GM12878 (cell line): ENCODE measurements at regions not wholly inside any gene's neighbourhood (a gene's known extent, or its start where the extent isn't known, plus 50 kb on each side); places are given as distances from the start of the nearest gene placed in this dataset.

Experiments
- ATAC-seq: fragments of 200-7000 bp; cut with Tn5 transposase; 3 replicates; pipeline ENCODE4 v1.9.1; 2020; ENCODE audit warnings: mild to moderate bottlenecking, moderate library complexity
- BruUV-seq: library from RNA; stranded (reverse); fragments of 400-500 nt; replicated peaks from 2 replicates; lab custom pipeline; 2021; lab: Mats Ljungman, UMichigan
- CTCF ChIA-PET: fragments of 300-600 bp; sonication (Branson Sonifier 250); formaldehyde crosslinking; extraction: SDS; loops from one replicate; lab custom pipeline; 2021; ENCODE audit warnings: inconsistent platforms; lab: Yijun Ruan, JAX
- POLR2A ChIA-PET: fragments of 350-600 bp; formaldehyde crosslinking; extraction: SDS; loops from one replicate; lab custom pipeline; 2021; ENCODE audit warnings: inconsistent platforms; lab: Charles Lee
- RAD21 ChIA-PET: fragments of 300-600 bp; sonication (Branson Sonifier 250); formaldehyde crosslinking; loops from one replicate; lab custom pipeline; 2023; ENCODE audit warnings: antibody characterized with exemption; ENCODE audit not compliant: unreplicated experiment; lab: Charles Lee
- SMC1A ChIA-PET: fragments of 300-600 bp; sonication (Branson Sonifier 250); formaldehyde crosslinking; loops from one replicate; lab custom pipeline; 2023; ENCODE audit not compliant: unreplicated experiment, uncharacterized antibody; lab: Charles Lee
- DNase-seq: peaks from one replicate; pipeline ENCODE4 v3.0.0-alpha.2; 2011; ENCODE audit warnings: low read depth, low spot score
- FAIRE-seq: peaks from 3 replicates; lab custom pipeline; 2011; peaks lifted over from hg19 to GRCh38; lab: Jason Lieb, UNC
- H2AFZ ChIP-seq: 2 replicates; pipeline ENCODE4 v1.6.0; 2011; ENCODE audit warnings: low read depth, low read length, control low read depth; ENCODE audit not compliant: control insufficient read depth
- H3K27ac ChIP-seq: 2 replicates; pipeline ENCODE4 v1.5.1; 2011; ENCODE audit warnings: control low read depth; ENCODE audit not compliant: control insufficient read depth, insufficient read depth
- H3K27me3 ChIP-seq, 2 experiments: replicated peaks in 1 of 2; 2 replicates each; pipeline versions ENCODE4 v1.6.0 to v1.6.1; 2011; ENCODE audit warnings: low read length in 1 of 2; ENCODE audit not compliant: control insufficient read depth in 2 of 2, insufficient read depth in 2 of 2
- H3K36me3 ChIP-seq, 2 experiments: 2 replicates each; pipeline ENCODE4 v1.5.1; 2011; ENCODE audit warnings: low read length in 1 of 2; ENCODE audit not compliant: control insufficient read depth in 2 of 2, insufficient read depth in 2 of 2
- H3K4me1 ChIP-seq: 2 replicates; pipeline ENCODE4 v1.6.1; 2011; ENCODE audit warnings: mild to moderate bottlenecking, low read length, moderate library complexity, mixed read lengths; ENCODE audit not compliant: control insufficient read depth, insufficient read depth
- H3K4me2 ChIP-seq: 2 replicates; pipeline ENCODE4 v1.6.0; 2011; ENCODE audit warnings: control low read depth; ENCODE audit not compliant: control insufficient read depth, insufficient read depth
- H3K4me3 ChIP-seq: fragments of 200-600 bp; sonication (generic); 2 replicates; pipeline ENCODE4 v1.5.1; 2016
- H3K79me2 ChIP-seq: 2 replicates; pipeline ENCODE4 v1.6.0; 2011; ENCODE audit warnings: low read length; ENCODE audit not compliant: control insufficient read depth, insufficient read depth
- H3K9ac ChIP-seq: 2 replicates; pipeline ENCODE4 v1.8.0; 2011; ENCODE audit warnings: low read length, control low read depth, mixed read lengths; ENCODE audit not compliant: control insufficient read depth, insufficient read depth
- H3K9me3 ChIP-seq: replicated peaks from 3 replicates; pipeline ENCODE4 v1.5.1; 2011; ENCODE audit warnings: mild to moderate bottlenecking, low read length; ENCODE audit not compliant: control insufficient read depth, insufficient read depth
- H4K20me1 ChIP-seq: 2 replicates; pipeline ENCODE4 v1.6.0; 2011; ENCODE audit not compliant: control insufficient read depth, insufficient read depth
- BMI1 ChIP-seq: fragments of 450-650 bp; IDR thresholded peaks from 2 replicates; pipeline ENCODE4 v1.6.1; 2016; ENCODE audit warnings: mild to moderate bottlenecking, moderate library complexity, borderline replicate concordance
- E2F4 ChIP-seq: IDR thresholded peaks from 2 replicates; pipeline ENCODE4 v1.6.1; 2012; ENCODE audit warnings: low read depth, low read length, improper control_type of control experiment
- HDAC2 ChIP-seq: fragments of 200-600 bp; sonication (generic); IDR thresholded peaks from 2 replicates; pipeline ENCODE4 v1.6.1; 2017
- IRF5 ChIP-seq: fragments of 450-650 bp; IDR thresholded peaks from 2 replicates; pipeline ENCODE4 v1.6.1; 2017; ENCODE audit warnings: borderline replicate concordance
- MXI1 ChIP-seq: fragments of 150-350 bp; IDR thresholded peaks from 2 replicates; pipeline ENCODE4 v1.6.1; 2011; ENCODE audit warnings: low read depth, mild to moderate bottlenecking, inconsistent platforms, low read length, improper control_type of control experiment
- NBN ChIP-seq: fragments of 450-650 bp; IDR thresholded peaks from 2 replicates; pipeline ENCODE4 v1.6.1; 2016
- NKRF ChIP-seq: fragments of 450-650 bp; conservative IDR thresholded peaks from 2 replicates; pipeline ENCODE4 v1.6.1; 2017; ENCODE audit warnings: mild to moderate bottlenecking, moderate library complexity
- RCOR1 ChIP-seq: conservative IDR thresholded peaks from 2 replicates; pipeline ENCODE4 v1.6.1; 2012; ENCODE audit warnings: low read depth, low read length, improper control_type of control experiment
- YY1 ChIP-seq: IDR thresholded peaks from 2 replicates; pipeline ENCODE4 v1.6.1; 2011; ENCODE audit warnings: low read depth, mild to moderate bottlenecking, low read length
- WGBS: methylation state at CpG from one replicate; pipeline ENCODE4 v1.1.6; 2016; ENCODE audit warnings: low lambda C conversion rate; ENCODE audit not compliant: insufficient replicate concordance, insufficient coverage; ENCODE audit errors: missing lambda C conversion rate; 5-methylcytosine and 5-hydroxymethylcytosine counted together
- in situ Hi-C: fragments of 300-500 bp; cut with MboI; formaldehyde crosslinking; loops from 9 replicates; pipeline ENCODE4 v1.14.3; 2018; ENCODE audit warnings: mixed read lengths
- intact Hi-C: fragments of 100-400 bp; cut with micrococcal nuclease; formaldehyde crosslinking; loops from one replicate; pipeline ENCODE4 v1.14.2; 2022; ENCODE audit not compliant: unreplicated experiment

GRCh38 chr5:103391659-103392058 is 133.1 kb downstream of the MACIR start:
- H3K9ac ChIP-seq: no peak overlapping the region
- no peaks in the 10 kb centered on the region for H3K79me2 ChIP-seq
- DNase-seq: no peak
- H3K4me1 ChIP-seq: no peaks in the 10 kb centered on the region
- TF ChIP-seq IRF5 (no peak), YY1 (no peak), NBN (no peak), HDAC2 (no peak), RCOR1 (no peak), BMI1 (no peak)
- ChIA-PET POLR2A (no interaction called here), SMC1A (interaction anchor here (0.5 to 1.6 kb wide), 2 partner anchors 9 to 139 kb away, joined by 3 read pairs; no protein-coding TSS in a partner anchor), CTCF (no interaction called here), RAD21 (no interaction called here)
- FAIRE-seq: no peak
- WGBS: 85% methylated on average over 5 of the region's 5 CpGs
- no peaks in the 10 kb centered on the region for H3K36me3 ChIP-seq
- no peak overlapping the region for H3K4me3 ChIP-seq
- no peaks in the 10 kb centered on the region for H4K20me1 ChIP-seq
- no TSS peak for BruUV-seq
- H3K27ac ChIP-seq: no peak overlapping the region
- in situ Hi-C loops (no loop called here), intact Hi-C loops (no loop called here)
- H3K27me3 ChIP-seq: no peaks in the 10 kb centered on the region; a peak in 1 of 4 replicates
- H2AFZ ChIP-seq: no peak overlapping the region
- no peaks in the 10 kb centered on the region for H3K9me3 ChIP-seq
- no peak overlapping the region for H3K4me2 ChIP-seq
- no peak for ATAC-seq

- no peak overlapping the region for H2AFZ ChIP-seq
- in situ Hi-C loops (no loop called here), intact Hi-C loops (no loop called here)
- ChIA-PET RAD21 (no interaction called here), SMC1A (interaction anchor here (0.7 kb wide), 1 partner anchor 128 kb away, joined by 3 read pairs; no protein-coding TSS in a partner anchor), CTCF (interaction anchor here (1.0 kb wide), 1 partner anchor 85 kb away, joined by 3 read pairs; no protein-coding TSS in a partner anchor), POLR2A (no interaction called here)
- no peaks in the 10 kb centered on the region; a peak in 1 of 4 replicates for H3K27me3 ChIP-seq
- no peaks in the 10 kb centered on the region for H3K9me3 ChIP-seq
- no peaks in the 10 kb centered on the region for H3K36me3 ChIP-seq
- H3K9ac ChIP-seq: no peak overlapping the region
- no peak overlapping the region for H3K4me2 ChIP-seq
- no peaks in the 10 kb centered on the region for H3K79me2 ChIP-seq
- ATAC-seq (no peak), DNase-seq (no peak), FAIRE-seq (no peak)
- TF ChIP-seq NKRF (no peak), E2F4 (no peak), MXI1 (no peak)
- no peak overlapping the region for H3K27ac ChIP-seq
- no peaks in the 10 kb centered on the region for H3K4me1 ChIP-seq
- H4K20me1 ChIP-seq: no peaks in the 10 kb centered on the region
- H3K4me3 ChIP-seq: no peak overlapping the region
- 61% methylated on average over 3 of the region's 3 CpGs for whole genome bisulfite sequencing
- no TSS peak for BruUV-seq
Observed at GRCh38 chr5:103389846-103390245, 131.3 kb downstream of the MACIR start.
